CD14-positive monocyte (primary cell): ENCODE measurements at regions not wholly inside any gene's neighbourhood (a gene's known extent, or its start where the extent isn't known, plus 50 kb on each side); places are given as distances from the start of the nearest gene placed in this dataset.

ENCODE experiments used
- DNase-seq, 3 donors: peaks; one replicate each; pipeline ENCODE4 v3.0.0-alpha.2; 2011 to 2022
- H2AFZ ChIP-seq: 2 replicates; pipeline ENCODE4 v1.6.0; 2012; ENCODE audit warnings: mild to moderate bottlenecking, low read depth, low read length, inconsistent platforms; ENCODE audit not compliant: insufficient read depth, poor library complexity, severe bottlenecking
- H3K27ac ChIP-seq, 2 donors: 1 replicate in 1 of 2; 2 replicates in 1 of 2; pipeline ENCODE4 v1.5.1; 2012 to 2013; ENCODE audit warnings: low read length in 2 of 2, control low read depth in 1 of 2, inconsistent platforms in 1 of 2, low read depth in 1 of 2, mild to moderate bottlenecking in 1 of 2
- H3K27me3 ChIP-seq, 2 donors: one replicate each; pipeline versions ENCODE4 v1.6.0 to v1.6.1; 2011 to 2013; ENCODE audit warnings: low read length in 2 of 2; ENCODE audit not compliant: control insufficient read depth in 2 of 2, insufficient read depth in 2 of 2
- H3K36me3 ChIP-seq, 2 donors: replicated peaks in 1 of 2; 1 replicate in 1 of 2; 2 replicates in 1 of 2; pipeline versions ENCODE4 v1.5.1 to v1.6.1; 2012 to 2013; ENCODE audit warnings: low read length in 2 of 2, control low read depth in 1 of 2, inconsistent platforms in 1 of 2, mild to moderate bottlenecking in 1 of 2; ENCODE audit not compliant: insufficient read depth in 2 of 2, control insufficient read depth in 1 of 2
- H3K4me1 ChIP-seq, 2 donors: 1 replicate in 1 of 2; 2 replicates in 1 of 2; pipeline versions ENCODE4 v1.5.1 to v1.6.1; 2012 to 2013; ENCODE audit warnings: low read length in 2 of 2, control low read depth in 1 of 2, inconsistent platforms in 1 of 2, mild to moderate bottlenecking in 1 of 2, moderate library complexity in 1 of 2; ENCODE audit not compliant: insufficient read depth in 2 of 2, control insufficient read depth in 1 of 2
- H3K4me2 ChIP-seq: replicated peaks from 2 replicates; pipeline ENCODE3; 2012; ENCODE audit warnings: low read length, moderate library complexity, mild to moderate bottlenecking; ENCODE audit not compliant: poor library complexity, severe bottlenecking; ENCODE audit errors: extremely low read depth
- H3K4me3 ChIP-seq, 3 experiments: fragments of 200-600 bp in 1 of 3; sonication (generic) in 1 of 3; replicated peaks in 1 of 3; 1 replicate in 2 of 3; 2 replicates in 1 of 3; pipeline ENCODE4 v1.5.1; 2011 to 2013; ENCODE audit warnings: low read length in 3 of 3, mild to moderate bottlenecking in 3 of 3, control low read depth in 2 of 3, low read depth in 2 of 3, inconsistent platforms in 1 of 3, moderate library complexity in 1 of 3
- H3K79me2 ChIP-seq: 2 replicates; pipeline ENCODE4 v1.6.0; 2012; ENCODE audit warnings: mild to moderate bottlenecking, control low read depth, inconsistent platforms, low read length, moderate library complexity; ENCODE audit not compliant: insufficient read depth
- H3K9ac ChIP-seq: 2 replicates; pipeline ENCODE4 v1.6.0; 2017; ENCODE audit warnings: low read length, mild to moderate bottlenecking; ENCODE audit not compliant: insufficient read depth, poor library complexity, severe bottlenecking
- H3K9me3 ChIP-seq, 2 donors: replicated peaks in 1 of 2; 1 replicate in 1 of 2; 2 replicates in 1 of 2; pipeline versions ENCODE4 v1.5.1 to v1.6.1; 2012 to 2013; ENCODE audit warnings: low read length in 2 of 2, control low read depth in 1 of 2; ENCODE audit not compliant: control insufficient read depth in 1 of 2, insufficient read depth in 1 of 2
- H4K20me1 ChIP-seq: 2 replicates; pipeline ENCODE4 v1.6.0; 2012; ENCODE audit warnings: mild to moderate bottlenecking, low read length, control low read depth, moderate library complexity; ENCODE audit not compliant: insufficient read depth
- H3K27ac Mint-ChIP-seq, 7 donors: one replicate each; pipeline ENCODE4 v1.8.0; 2020; ENCODE audit warnings: mild to moderate bottlenecking in 7 of 7, mixed read lengths in 7 of 7, moderate library complexity in 6 of 7, inconsistent platforms in 2 of 7
- H3K27me3 Mint-ChIP-seq, 3 donors: one replicate each; pipeline ENCODE4 v1.8.0; 2021 to 2022; ENCODE audit warnings: low read depth in 3 of 3, mild to moderate bottlenecking in 3 of 3, mixed read lengths in 3 of 3, moderate library complexity in 3 of 3, inconsistent platforms in 1 of 3
- H3K36me3 Mint-ChIP-seq, 2 donors: one replicate each; pipeline ENCODE4 v1.8.0; 2020; ENCODE audit warnings: mixed read lengths in 2 of 2, inconsistent platforms in 1 of 2, mild to moderate bottlenecking in 1 of 2
- H3K4me1 Mint-ChIP-seq: one replicate; pipeline ENCODE4 v1.8.0; 2020; ENCODE audit warnings: mild to moderate bottlenecking, mixed read lengths
- H3K4me3 Mint-ChIP-seq, 2 donors: one replicate each; pipeline ENCODE4 v1.8.0; 2020; ENCODE audit warnings: mild to moderate bottlenecking in 2 of 2, mixed read lengths in 2 of 2, moderate library complexity in 1 of 2
- H3K9me3 Mint-ChIP-seq, 7 donors: one replicate each; pipeline ENCODE4 v1.8.0; 2020 to 2022; ENCODE audit warnings: mixed read lengths in 7 of 7, mild to moderate bottlenecking in 6 of 7, moderate library complexity in 6 of 7, inconsistent platforms in 2 of 7
- CTCF ChIP-seq: fragments of 200-600 bp; IDR thresholded peaks from one replicate; pipeline ENCODE4 v1.8.0; 2022; ENCODE audit warnings: antibody characterized with exemption, mild to moderate bottlenecking
- WGBS: methylation state at CpG from one replicate; pipeline ENCODE4 v1.1.5; 2013; ENCODE audit warnings: missing lambda C conversion rate; ENCODE audit not compliant: insufficient coverage; 5-methylcytosine and 5-hydroxymethylcytosine counted together
- intact Hi-C, 2 donors: fragments of 100-400 bp; cut with micrococcal nuclease; formaldehyde crosslinking; loops; one replicate each; pipeline versions ENCODE4 v1.15.0 to v1.15.1; 2023

- TF ChIP-seq CTCF = no peak
- Histone ChIP-seq H3K4me1 (no peaks in the 10 kb centered on the region), H3K9ac (no peak overlapping the region), H3K4me3 (no peak overlapping the region), H3K27ac (no peak overlapping the region), H3K4me2 (no peak overlapping the region), H4K20me1 (no peaks in the 10 kb centered on the region), H3K36me3 (no peaks in the 10 kb centered on the region), H2AFZ (no peak overlapping the region), H3K27me3 (no peaks in the 10 kb centered on the region), H3K79me2 (no peaks in the 10 kb centered on the region), H3K9me3 (no peaks in the 10 kb centered on the region)
- peaks cover 0 to 17% (median 1%) of the 10 kb centered on the region in 7 donors for H3K9me3 Mint-ChIP-seq
- H3K36me3 Mint-ChIP-seq = no peaks in the 10 kb centered on the region
- no CpG with 5 or more reads among the region's 7 CpGs for WGBS
- no peak overlapping the region for H3K27ac Mint-ChIP-seq
- peaks cover 5 to 10% (median 8%) of the 10 kb centered on the region in 3 donors for H3K27me3 Mint-ChIP-seq
- intact Hi-C loops = no loop called here
- DNase-seq = no peak
- peaks cover 3% of the 10 kb centered on the region for H3K4me1 Mint-ChIP-seq
- no peak overlapping the region for H3K4me3 Mint-ChIP-seq
Measured at GRCh38 chr7:157482517-157483087, 145.8 kb downstream of the DNAJB6 start.

DNA sequence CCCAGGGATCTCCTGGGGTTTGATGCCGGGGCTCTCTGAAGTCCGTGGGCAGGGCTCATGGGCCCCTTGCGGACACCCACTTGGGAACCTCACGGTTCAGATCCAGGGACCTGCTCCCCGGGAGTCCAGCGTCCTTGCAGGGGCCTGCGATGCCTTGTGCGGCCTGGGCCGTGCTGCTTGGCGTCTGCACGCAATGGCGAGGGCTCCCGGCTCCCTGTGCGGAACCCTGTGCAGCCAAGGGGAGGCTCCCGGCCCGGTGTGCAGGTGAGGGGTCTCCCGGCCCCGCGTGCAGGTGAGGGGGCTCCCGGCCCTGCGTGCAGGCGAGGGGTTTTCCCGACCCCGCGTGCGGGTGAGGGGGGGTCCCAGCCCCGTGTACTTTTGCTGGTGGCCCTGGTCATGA lies 146.7 kb downstream of the DNAJB6 start:
- H3K9me3 Mint-ChIP-seq = peaks cover 0 to 17% (median 1%) of the 10 kb centered on the region in 7 donors
- no peak for DNase-seq
- no peak for TF ChIP-seq CTCF

More for the DNA sequence above, 146.7 kb downstream of the DNAJB6 start:
- intact Hi-C loops = no loop called here
- Histone ChIP-seq H3K9me3 (no peaks in the 10 kb centered on the region), H3K9ac (no peak overlapping the region), H3K4me2 (no peak overlapping the region), H3K27ac (no peak overlapping the region), H3K4me1 (no peaks in the 10 kb centered on the region), H3K27me3 (no peaks in the 10 kb centered on the region), H4K20me1 (no peaks in the 10 kb centered on the region), H2AFZ (no peak overlapping the region), H3K79me2 (no peaks in the 10 kb centered on the region), H3K4me3 (no peak overlapping the region), H3K36me3 (no peaks in the 10 kb centered on the region)
- Mint-ChIP-seq H3K27me3 (peaks cover 3 to 10% (median 10%) of the 10 kb centered on the region in 3 donors), H3K4me3 (no peak overlapping the region), H3K27ac (no peak overlapping the region), H3K4me1 (no peaks in the 10 kb centered on the region), H3K36me3 (no peaks in the 10 kb centered on the region)
- WGBS = 90% methylated on average over 26 of the region's 27 CpGs
